ENCODE measurements at regions not wholly inside any gene's neighbourhood (a gene's known extent, or its start where the extent isn't known, plus 50 kb on each side); places are given as distances from the start of the nearest gene placed in this dataset.

DNA sequence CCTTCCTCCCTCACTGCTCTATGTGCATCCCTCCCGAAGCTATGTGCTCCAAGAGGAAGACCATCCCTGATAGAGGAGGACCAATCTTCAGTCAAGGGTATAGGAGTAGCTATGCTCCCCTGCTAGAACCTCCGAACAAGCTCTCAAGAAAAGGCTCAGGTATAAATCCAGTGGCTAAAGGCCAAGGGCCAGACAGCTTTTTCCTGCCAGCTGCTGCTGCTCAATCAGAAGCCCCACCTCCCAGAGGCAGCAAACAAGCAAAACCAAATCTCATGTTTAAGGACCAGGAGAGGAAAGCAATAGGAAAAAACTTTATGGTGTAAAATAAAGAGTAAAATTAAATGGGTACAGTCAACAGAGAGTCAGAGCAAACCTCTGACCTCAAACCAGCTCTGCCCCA, 187.2 kb downstream of the FGFR2 start:
- DNase-seq (ENCODE audit: low spot score), result no peak
- no peak for FAIRE-seq

DNA sequence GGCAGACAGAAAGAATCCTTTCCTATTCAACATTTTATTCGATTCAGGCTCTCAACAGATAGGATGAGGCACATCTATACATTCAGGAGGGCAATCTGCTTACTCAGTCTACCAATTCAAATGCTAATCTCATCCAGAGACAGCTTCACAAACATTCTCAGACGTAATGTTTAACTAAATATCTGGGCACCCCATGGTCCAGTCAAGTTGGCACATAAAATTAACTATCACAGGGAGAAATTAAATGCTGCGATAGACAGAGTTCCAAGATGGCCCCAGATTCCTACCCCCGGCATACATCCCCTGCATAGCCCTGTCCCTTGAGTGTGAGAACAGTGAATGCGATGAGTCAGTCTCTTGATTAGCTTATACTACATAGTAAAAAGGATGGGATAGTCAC, 184.3 kb downstream of the FGFR2 start:
- DNase-seq (ENCODE audit: low spot score), result no peak
- FAIRE-seq, result no peak

GRCh38 chr10:121414366-121415062, 183.7 kb downstream of the FGFR2 start:
- DNase-seq (ENCODE audit: low spot score) (peak; percentile 9), FAIRE-seq (no peak)

GRCh38 chr10:121415063-121415399, 183.2 kb downstream of the FGFR2 start:
- DNase-seq (ENCODE audit: low spot score), result no peak
- FAIRE-seq, result no peak

GRCh38 chr10:121416071-121416470, 182.2 kb downstream of the FGFR2 start:
- DNase-seq (ENCODE audit: low spot score), result no peak
- no peak for FAIRE-seq

DNA sequence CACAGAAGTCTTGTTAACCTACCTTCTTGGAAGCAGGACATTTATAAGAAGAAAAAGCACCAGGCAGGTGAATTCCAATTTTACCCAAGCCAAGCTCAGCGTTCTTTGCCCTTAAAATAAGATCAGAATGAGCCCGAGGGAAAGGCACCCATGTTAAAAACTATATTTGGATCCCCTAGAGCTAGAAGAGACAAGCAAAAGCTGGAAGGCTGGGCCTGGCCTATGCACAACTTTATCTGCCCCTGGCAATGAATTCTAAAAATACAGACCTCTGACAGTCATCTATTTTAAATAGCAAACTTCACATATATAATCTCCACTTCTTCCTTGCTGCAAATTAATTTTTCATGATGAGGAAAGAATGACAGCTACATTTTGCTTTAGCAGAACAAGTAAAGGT, 180.9 kb downstream of the FGFR2 start:
- DNase-seq (ENCODE audit: low spot score) (no peak), FAIRE-seq (no peak)

- DNase-seq (ENCODE audit: low spot score) (peak; percentile 65), FAIRE-seq (no peak)
Observed at GRCh38 chr10:121418126-121418777, 180.0 kb downstream of the FGFR2 start.

GRCh38 chr10:121420006-121420405, 178.2 kb downstream of the FGFR2 start:
- no peak for FAIRE-seq
- DNase-seq (ENCODE audit: low spot score), result no peak

GRCh38 chr10:121422096-121422495, 176.1 kb downstream of the FGFR2 start:
- FAIRE-seq (no peak), DNase-seq (ENCODE audit: low spot score) (no peak)

- FAIRE-seq, result no peak
- DNase-seq (ENCODE audit: low spot score), result no peak
Observed at GRCh38 chr10:121425623-121426022, 172.6 kb downstream of the FGFR2 start.

- DNase-seq (ENCODE audit: low spot score) (no peak), FAIRE-seq (no peak)
Observed at GRCh38 chr10:121426307-121426706, 171.9 kb downstream of the FGFR2 start.

All from RCC 7860 (cell line).